HG03575 (cell line): ENCODE measurements at regions not wholly inside any gene's neighbourhood (a gene's known extent, or its start where the extent isn't known, plus 50 kb on each side); places are given as distances from the start of the nearest gene placed in this dataset.
"Not testable (repeated sequence)": the region's sequence is repeated elsewhere in the genome, so short reads cannot be mapped to it uniquely, and the experiment has no call there.

Experiments
- ATAC-seq: cut with Tn5 transposase; IDR thresholded peaks from one replicate; pipeline ENCODE4 v1.9.1; 2021; ENCODE audit not compliant: unreplicated experiment, insufficient number of reproducible peaks, low FRiP score; ENCODE audit errors: extremely low read depth

DNA sequence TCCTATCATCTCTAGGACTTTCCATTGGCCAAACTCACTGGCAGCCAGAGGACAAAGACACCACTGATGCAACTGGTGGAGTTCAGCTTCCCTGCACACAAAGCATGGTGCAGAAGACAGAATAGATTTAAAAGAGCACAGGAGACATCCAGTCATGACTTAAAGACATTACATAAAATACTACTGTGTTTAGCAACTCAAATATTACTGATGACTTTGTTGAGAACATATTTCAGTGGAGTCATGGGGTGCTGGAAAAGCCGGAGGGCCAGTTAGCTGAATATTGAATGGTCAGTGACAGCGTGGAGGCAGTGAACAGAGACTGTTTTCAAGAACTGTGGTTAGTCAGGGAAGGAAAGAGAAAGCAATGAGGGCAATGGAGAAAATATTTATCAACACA, 296.3 kb upstream of the NRP1 start:
- no peak for ATAC-seq

DNA sequence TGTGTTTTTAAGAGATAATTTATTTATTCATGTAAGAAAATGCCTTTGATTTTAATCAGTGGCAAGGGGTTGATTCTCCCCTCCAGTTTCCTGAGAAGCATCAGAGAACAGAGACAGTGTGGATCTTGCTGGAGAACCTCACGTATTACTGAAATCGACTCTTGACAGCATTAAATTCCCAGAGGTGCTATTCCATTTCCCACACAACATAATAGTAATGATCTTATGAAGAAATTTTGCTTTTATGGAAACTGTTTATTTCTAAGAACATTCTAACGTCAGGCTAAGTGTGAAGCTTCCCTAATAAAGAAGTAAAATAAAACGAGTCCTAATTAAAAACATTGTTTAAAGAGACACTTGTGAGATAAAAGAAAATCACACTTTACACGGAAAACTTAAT, 293.1 kb upstream of the NRP1 start:
- no peak for ATAC-seq

DNA sequence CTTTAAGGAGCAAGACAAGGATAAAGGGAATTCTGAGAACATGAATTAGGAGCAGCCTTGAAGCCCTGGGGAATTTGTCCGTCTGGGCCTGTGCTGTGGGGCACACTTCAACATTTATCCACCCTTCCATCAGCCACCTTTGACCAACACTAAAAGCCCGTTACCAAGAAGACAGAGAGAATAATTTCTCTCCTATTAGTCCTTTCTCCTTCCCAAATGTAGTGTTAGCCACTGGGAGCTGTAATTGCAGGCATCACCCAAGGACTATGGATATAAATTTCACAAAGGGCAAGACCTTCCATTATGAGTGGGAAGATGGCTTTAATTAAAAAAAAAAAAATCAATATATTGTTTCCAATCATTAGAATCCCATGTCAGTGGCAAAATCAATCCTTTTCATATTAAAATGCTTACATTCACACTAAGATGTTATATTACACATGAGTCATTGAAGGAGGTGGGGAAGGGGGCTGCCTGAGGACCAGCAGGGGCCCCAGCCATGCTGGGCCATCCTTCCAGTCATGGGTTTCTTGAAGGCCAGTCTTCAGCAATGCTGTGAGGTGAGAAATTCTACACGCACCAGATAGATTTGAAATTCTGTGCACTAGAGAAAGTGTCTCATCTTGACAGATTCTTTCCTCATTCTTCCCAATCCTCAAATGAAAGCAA, 292.5 kb upstream of the NRP1 start:
- ATAC-seq, result no peak

DNA sequence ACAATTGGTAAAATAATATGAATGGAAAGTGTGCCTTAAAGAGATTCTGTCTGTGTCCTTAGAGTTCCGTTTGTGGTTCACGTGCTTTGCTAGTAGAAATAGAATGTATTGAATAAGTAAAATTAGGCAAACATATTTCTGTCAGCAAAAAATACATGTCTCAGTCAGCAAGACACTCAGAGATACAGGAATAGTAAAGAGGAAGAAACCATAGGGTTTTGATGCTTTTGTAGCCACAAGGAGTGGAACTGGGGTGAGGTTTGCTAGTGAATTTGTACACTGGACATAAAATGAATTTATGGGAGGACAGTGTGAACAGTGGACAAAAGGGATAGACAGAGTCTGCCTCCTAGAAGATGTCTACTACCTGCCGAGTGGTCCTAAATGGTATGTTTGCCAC, 289.2 kb upstream of the NRP1 start:
- no peak for ATAC-seq

DNA sequence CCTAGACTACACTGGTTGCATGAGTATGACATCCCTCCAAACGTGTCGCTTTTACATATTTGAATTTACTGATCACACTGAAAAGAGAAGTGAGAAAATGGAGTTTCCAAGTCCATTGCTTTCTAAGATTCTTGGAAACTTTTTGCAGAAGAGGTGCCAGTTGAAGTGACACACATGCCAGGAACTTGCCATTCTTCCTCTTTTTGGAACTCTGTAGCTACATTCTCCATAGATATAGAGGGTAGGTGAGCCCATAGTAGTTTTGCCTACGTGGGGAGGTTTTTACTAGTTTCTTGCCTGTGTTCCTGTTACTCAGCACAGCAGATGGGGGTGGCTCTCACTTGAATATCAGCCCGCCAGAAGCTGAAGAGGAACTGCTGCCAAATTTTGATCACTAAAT, 286.6 kb upstream of the NRP1 start:
- ATAC-seq, result no peak

DNA sequence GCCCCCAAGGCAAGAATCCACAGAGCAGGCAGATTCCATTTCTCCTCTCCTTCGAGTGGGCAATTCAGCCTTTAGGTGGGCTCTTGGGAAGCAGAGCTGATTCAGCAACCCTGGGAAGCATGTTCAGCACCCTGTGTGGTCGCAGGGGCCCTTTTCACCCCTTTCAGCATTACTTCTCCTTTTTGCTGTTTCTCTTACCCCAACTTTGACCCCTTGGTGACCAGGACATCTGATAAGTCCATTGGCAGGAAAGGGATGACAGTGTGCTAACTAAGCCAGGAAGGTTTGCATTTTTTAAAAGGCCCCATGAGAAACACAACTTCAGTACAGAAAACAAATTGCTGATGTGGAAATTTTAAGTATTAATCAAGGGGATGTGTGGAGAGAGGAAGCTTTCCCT, 283.7 kb upstream of the NRP1 start:
- no peak for ATAC-seq

DNA sequence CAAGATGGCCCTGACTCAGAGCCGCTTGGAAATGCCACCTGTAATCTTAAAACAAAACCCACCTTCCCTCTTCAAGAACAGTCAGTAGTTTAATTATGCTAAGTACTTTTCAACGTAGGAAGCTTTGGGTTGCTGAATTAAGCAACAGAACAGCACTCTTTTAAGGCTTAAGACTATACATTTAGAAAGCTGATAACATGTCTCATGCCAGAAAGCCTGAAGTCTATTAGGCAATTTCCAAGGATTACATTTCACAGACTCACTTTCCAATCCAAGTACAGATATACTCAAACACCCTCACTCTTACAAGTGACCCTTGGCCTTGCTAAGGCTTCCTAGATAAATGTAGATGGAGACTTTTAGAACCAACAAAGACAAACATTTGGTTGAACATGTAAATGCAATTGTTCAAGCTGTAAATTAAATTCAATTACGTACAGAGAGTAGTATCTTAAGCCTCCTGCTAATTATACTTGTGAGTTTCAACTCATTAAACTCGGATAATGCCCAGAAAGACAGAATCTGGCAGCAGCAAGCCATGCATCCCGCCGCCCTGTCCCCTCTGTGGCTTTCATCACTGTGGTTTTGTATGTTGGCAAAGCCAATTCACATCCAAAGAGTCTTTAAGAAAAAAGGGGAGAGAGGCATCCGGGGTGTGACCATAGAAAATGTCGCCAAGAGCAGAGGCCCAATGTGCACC, 283.1 kb upstream of the NRP1 start:
- ATAC-seq, result no peak

DNA sequence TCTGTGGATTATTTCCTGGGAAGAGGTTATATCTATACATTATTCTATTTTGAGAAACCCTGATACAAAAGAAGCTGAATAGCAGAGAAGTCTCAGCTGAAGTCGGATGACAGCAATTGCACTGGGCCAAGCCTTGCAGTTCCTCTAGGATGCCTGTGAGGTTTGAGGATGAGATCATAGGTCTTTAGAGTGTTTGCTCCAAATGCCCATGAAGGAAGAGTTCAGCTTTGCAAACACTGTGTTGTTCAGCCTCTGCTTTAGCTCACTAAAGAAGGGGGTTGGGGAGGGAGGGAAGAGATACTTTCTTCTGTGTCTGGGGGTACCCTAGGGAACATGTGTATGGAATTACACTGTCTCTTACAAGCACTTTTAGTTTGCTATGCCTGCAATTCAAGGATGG, 282.5 kb upstream of the NRP1 start:
- no peak for ATAC-seq

DNA sequence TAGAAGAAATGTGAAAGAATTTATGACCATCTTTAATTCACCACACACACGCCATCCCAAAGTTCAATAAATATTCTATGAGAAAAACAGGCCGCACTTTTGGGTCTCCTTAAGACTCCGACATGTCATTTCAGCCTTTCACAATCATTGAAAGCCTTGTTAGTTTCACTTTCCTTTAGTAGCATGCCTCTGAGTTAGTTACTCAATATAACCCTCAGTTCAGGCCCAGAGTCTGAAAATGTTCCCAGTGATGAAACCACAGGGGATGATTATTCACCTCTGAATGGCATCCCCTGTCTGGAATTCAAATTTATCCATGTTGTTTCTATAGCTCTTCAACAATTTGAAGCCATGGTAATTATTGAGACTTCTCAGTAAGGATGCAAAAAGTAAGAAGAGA, 278.1 kb upstream of the NRP1 start:
- ATAC-seq, result no peak

DNA sequence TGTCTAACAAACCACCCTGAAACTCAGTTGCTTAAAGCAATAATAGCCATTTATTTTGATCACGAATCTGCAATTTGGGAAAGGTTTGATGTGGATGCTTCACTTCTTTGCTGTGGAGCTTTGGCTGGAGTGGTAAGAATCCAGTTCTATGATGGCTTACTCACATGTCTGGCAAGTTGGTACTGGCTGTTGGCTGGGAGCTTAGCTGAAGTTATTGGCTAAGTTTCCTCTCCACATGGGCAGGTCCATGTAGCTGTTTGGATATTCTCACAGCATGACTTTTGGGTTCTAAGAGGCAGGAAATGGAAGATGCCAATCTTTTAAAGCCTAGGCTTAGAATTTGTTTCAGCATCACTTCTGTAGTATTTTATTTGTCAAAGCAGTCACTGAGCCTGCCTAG, 277.6 kb upstream of the NRP1 start:
- ATAC-seq, result no peak

DNA sequence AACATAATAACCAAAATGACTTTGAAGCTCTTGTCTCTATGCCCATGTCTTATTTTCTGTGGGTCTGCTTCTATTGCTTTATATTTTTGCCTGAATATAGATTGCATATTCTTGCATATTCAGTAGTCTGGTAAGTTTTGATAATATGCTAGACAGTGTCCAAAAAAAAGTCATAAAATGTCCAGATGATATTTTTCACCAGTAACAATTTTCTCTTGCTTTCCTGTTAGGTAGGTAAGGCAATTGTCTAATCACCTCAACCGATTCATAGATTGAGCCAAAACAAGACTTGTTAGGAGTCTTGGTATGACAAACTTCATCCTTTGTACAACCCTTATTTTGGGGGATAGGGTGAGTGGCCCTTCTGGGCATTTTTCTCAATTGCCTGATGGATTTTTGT, 277.0 kb upstream of the NRP1 start:
- ATAC-seq, result no peak

DNA sequence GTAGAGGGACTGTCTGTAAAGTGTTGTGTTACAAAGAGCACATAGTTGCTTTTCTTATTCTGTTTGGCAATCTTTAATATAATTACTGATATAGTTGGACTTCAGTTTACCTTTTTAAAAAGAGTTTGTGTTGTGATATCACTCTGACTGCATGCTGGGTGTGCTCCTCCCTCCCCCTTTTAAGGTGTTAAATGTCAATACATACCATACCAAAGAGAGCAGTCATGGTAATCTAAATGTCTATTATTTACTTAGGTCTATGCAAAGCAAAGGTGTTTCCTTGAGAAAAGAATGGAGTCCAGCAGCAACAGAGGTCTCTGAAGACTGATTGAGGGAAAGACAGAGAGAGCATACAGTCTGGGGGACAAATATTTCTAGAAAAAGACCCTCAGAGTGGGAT, 275.1 kb upstream of the NRP1 start:
- no peak for ATAC-seq

DNA sequence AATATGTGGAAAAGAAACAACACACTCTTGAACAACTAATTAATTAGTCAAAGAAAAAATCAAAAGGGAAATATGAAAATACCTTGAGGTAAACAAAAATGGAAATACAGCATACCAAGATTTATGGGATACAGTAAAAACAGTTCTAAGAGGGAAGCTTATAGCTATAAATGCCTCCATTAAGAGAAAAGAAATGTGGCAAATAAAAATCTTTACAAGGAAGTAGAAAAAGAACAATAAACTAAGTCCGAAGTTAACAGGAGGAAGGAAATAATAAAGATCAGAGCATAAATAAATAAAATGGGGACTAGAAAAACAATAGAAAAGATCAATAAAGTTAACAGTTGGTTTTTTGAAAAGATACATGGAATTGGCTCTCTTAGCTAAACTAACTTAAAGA, 267.8 kb upstream of the NRP1 start:
- ATAC-seq, result no peak

DNA sequence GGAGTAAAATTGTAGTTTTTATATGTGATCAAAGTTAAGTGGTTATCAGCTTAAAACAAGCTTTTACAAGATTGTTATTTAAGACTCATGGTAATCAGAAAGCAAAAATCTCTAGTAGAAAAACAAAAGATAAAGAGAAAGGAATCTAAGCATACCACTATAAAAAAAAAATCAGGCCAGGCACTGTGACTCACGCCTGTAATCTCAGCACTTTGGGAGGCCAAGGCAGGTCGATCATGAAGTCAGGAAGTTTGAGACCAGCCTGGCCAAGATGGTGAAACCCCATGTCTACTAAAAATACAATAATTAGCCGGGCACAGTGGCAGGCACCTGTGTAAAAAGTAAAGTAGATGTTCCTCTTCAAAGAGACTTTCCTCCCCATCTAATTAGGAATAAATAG, 265.9 kb upstream of the NRP1 start:
- ATAC-seq, result no peak

DNA sequence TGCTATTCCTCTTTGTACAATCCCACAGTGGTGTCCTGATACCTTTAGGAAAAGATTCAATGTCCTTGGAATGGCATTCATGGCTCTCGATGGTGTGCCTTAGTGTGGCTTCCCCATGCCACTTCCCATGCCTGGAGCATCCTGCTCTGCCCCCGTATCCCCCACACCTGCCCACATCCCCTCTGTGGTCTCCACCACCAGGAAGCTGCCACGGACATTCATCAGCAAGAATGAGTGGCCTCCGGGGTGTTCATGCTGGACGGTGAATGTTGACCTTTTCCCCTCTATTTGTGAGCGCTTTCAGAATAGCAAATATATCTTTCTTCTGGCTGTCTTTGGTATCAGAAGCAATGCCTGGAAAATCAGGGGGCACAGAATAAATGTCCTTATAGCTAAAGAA, 262.0 kb upstream of the NRP1 start:
- no peak for ATAC-seq

DNA sequence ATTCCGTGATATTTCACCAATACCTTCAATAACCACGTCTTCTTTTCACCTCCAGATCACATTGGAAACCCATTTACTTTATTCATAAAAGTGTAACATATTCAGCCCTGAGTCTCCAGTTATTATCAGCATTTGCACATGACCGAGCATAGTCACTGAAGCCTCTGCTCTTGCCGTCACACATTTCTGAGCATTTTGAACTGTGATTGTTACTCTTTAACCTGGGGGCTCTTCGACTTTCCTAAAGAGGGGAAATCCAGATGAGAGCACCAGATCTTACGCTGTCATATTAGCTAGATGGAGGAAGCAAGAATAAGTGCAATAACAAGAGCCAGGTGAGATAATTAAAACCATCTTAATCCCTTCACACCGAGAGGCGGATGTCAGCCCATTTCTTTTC, 260.0 kb upstream of the NRP1 start:
- ATAC-seq, result no peak

DNA sequence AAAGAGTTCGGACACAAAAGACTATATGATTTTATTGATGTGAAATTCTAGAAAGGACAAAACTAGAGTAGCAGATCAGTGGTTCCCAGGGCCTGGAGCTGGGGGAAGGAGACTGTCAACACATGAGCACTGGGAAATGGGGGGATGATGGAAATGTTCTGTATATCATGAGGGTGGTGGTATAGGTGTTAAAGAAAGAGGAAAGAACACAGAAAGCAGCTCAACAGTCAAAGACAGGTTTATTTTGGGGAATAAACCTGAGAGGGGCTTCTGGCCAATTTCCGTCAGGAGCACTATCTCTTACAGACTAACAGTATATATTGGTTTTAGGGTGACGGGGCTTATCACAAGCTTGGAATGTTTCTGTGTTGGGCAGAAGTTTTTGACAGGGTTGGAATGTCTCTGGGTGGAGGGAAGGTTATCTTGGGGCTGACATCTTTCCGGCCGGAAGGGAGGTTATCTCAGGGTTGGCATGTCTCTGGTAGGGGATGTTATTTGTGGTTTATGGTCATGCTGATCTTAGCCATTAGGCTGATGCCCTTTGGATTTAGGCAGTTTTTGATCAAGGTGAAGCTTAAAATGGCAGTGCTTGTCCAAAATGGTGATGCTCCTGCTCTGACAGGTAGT, 254.6 kb upstream of the NRP1 start:
- ATAC-seq, result no peak

DNA sequence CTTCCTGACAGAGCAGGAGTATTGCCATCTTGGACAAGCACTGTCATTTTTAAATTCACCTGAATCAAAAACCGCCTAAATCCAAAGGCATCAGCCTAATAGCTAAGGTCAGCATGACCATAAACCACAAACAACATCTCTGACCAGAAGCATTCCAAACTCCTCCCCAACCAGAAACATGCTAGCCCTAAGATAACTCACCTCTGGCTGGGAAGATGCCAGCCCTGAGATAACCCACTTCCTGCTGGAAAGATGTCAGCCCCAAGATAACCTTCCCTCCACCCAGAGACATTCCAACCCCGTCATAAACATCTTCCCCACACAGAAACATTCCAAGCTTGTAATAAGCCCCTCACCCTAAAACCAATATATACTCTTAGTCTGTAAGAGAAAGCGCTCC, 250.1 kb upstream of the NRP1 start:
- ATAC-seq, result not testable (repeated sequence)

DNA sequence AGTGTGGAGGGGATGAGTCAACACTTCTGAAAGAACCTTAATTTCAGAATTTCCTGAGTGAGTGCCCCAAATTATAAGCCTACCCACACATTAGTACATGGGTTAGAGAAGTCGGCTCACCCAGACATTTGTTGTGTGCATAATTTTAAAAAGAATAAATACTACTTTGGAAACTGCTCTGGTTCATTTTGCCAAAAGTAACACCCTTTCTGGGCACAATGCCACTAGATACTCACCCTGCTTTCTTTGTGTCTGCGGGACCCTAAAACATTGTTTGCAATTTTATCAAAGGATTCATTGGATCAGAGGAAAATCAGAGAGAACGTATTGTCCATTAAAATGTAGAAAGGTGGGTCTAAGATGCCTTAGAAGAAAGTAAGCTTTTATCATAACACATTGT, 245.5 kb upstream of the NRP1 start:
- ATAC-seq, result no peak

DNA sequence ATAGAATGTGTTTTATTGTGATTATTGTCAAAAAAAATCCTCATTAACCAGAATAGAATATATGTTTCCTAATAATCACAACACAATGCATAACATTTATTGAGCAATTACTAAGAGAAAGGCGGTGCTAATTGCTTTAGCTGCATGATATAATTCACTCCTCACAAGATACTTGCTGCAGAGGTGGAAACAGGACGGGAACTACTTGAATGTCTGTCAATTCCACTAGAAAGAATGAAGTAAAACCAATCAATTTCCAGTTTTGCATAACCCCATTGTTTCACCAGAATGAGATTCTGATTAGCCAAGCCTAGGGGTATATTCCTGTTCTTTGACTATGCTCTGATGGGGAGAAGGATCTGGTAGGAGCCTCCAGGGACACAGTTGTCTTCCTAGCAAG, 239.1 kb upstream of the NRP1 start:
- ATAC-seq, result no peak

DNA sequence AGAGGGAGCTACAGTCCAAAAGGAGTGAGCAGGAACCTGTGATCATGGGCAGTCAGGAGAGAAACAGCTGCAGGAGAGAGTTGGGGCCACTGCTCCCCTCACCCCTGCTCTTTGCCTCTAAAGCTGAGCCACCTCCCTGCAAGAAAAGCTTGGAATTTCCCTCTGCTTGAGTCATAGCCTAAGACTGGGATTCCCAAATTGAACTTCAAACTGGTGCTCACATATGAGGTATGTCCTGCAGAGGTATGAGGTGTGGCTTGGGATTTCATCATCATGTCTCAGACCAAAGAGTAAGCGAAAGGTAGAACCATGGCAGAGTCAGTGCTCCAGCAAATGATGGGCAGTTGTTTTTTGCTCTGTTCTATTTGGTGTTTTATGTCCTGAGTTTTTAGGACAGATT, 237.1 kb upstream of the NRP1 start:
- ATAC-seq, result no peak
